G401 (cell line): ENCODE measurements at regions not wholly inside any gene's neighbourhood (a gene's known extent, or its start where the extent isn't known, plus 50 kb on each side); places are given as distances from the start of the nearest gene placed in this dataset.

Experiments
- DNase-seq: peaks from one replicate; pipeline ENCODE4 v3.0.0-alpha.2; 2015; ENCODE audit warnings: low spot score
- in situ Hi-C: cut with HindIII; loops from 2 replicates; pipeline ENCODE4 v1.10.0; 2016; ENCODE audit warnings: low sequenced_read_pairs, mixed read lengths

GRCh38 chr9:2341956-2342355 lies 279.6 kb upstream of the VLDLR start:
- in situ Hi-C loops, result no loop called here
- DNase-seq, result no peak

GRCh38 chr9:2343756-2344155 lies 277.8 kb upstream of the VLDLR start:
- DNase-seq, result no peak
- in situ Hi-C loops, result no loop called here

GRCh38 chr9:2344436-2344835 lies 277.2 kb upstream of the VLDLR start:
- in situ Hi-C loops, result no loop called here
- DNase-seq, result no peak

- in situ Hi-C loops, result no loop called here
- no peak for DNase-seq
These were observed 276.6 kb upstream of the VLDLR start for GRCh38 chr9:2345013-2345412.

GRCh38 chr9:2346277-2346913 lies 275.2 kb upstream of the VLDLR start:
- no peak for DNase-seq
- in situ Hi-C loops, result no loop called here

GRCh38 chr9:2351324-2351723 lies 270.3 kb upstream of the VLDLR start:
- in situ Hi-C loops, result no loop called here
- DNase-seq, result no peak

- DNase-seq, result no peak
- in situ Hi-C loops, result no loop called here
These were observed 267.4 kb upstream of the VLDLR start for GRCh38 chr9:2354216-2354615.

- no peak for DNase-seq
- in situ Hi-C loops, result no loop called here
These were observed 266.5 kb upstream of the VLDLR start for GRCh38 chr9:2354856-2355696.

- no peak for DNase-seq
These were observed 265.9 kb upstream of the VLDLR start for GRCh38 chr9:2355697-2355983.

GRCh38 chr9:2356041-2356790 lies 265.4 kb upstream of the VLDLR start:
- in situ Hi-C loops, result no loop called here
- no peak for DNase-seq

More at GRCh38 chr9:2355697-2355983, 265.9 kb upstream of the VLDLR start:
- in situ Hi-C loops, result no loop called here

GRCh38 chr9:2359891-2360471 lies 261.6 kb upstream of the VLDLR start:
- in situ Hi-C loops, result no loop called here
- DNase-seq, result peak; percentile 8

- in situ Hi-C loops, result no loop called here
- no peak for DNase-seq
These were observed 259.4 kb upstream of the VLDLR start for GRCh38 chr9:2362150-2362549.

- in situ Hi-C loops, result no loop called here
These were observed 258.3 kb upstream of the VLDLR start for GRCh38 chr9:2363138-2363745.

GRCh38 chr9:2363781-2364180 lies 257.8 kb upstream of the VLDLR start:
- in situ Hi-C loops, result no loop called here
- DNase-seq, result no peak

More at GRCh38 chr9:2363138-2363745, 258.3 kb upstream of the VLDLR start:
- DNase-seq, result no peak

GRCh38 chr9:2367970-2368369 lies 253.6 kb upstream of the VLDLR start:
- no peak for DNase-seq
- in situ Hi-C loops, result no loop called here

- no peak for DNase-seq
- in situ Hi-C loops, result no loop called here
These were observed 247.9 kb upstream of the VLDLR start for GRCh38 chr9:2373648-2374047.

- in situ Hi-C loops, result no loop called here
- DNase-seq, result no peak
These were observed 246.5 kb upstream of the VLDLR start for GRCh38 chr9:2375114-2375513.

GRCh38 chr9:2377117-2377516 lies 244.5 kb upstream of the VLDLR start:
- DNase-seq, result peak; percentile 28
- in situ Hi-C loops, result no loop called here

- in situ Hi-C loops, result no loop called here
- DNase-seq, result no peak
These were observed 243.8 kb upstream of the VLDLR start for GRCh38 chr9:2377834-2378233.

- peak; percentile 9 for DNase-seq
- in situ Hi-C loops, result no loop called here
These were observed 243.3 kb upstream of the VLDLR start for GRCh38 chr9:2378266-2378665.
